ENCODE measurements at regions not wholly inside any gene's neighbourhood (a gene's known extent, or its start where the extent isn't known, plus 50 kb on each side); places are given as distances from the start of the nearest gene placed in this dataset.
A peak's percentile ranks its signal among the peaks of the same experiment; 100 is the strongest.

DNA sequence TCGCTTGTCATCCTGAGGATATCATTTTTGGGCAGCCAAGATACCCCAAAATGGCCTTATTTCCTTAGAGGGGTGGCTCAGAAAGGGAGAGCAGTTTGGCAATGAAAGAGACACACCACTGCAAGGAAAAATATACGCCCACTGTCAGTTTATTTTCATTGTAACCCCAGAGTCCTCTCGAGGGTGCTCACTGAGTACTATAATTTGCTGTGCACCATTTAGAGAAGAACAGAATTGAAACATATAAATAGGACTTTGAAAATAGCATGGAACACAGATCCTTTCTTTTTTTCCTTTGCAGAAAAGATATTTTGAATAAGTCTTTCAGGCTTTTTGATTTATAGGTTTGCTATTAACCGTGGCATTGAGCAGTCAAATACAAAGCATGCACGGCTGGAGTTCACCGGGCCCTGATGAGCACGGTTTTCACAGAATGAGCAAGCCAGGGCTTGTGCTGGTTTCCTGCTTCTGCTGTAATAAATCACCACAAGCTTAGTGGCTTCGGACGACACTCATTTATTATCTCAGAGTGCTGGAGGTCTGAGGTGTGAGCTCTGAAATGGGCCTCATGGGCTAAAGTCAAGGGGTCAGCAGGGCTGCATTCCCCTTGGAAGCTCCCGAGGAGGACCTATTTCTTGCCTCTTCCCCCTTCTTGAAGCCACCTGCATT is 152.3 kb downstream of the ZNF664 start:
- H3K4me3 ChIP-seq (ENCODE audit: low read depth, low read length): no peak overlapping the region
- in situ Hi-C loops (cut with HindIII; ENCODE audit: low sequenced_read_pairs): no loop called here
- DNase-seq (ENCODE audit: low read depth, low spot score): peak; percentile 10
- TF ChIP-seq, protein P1, sequence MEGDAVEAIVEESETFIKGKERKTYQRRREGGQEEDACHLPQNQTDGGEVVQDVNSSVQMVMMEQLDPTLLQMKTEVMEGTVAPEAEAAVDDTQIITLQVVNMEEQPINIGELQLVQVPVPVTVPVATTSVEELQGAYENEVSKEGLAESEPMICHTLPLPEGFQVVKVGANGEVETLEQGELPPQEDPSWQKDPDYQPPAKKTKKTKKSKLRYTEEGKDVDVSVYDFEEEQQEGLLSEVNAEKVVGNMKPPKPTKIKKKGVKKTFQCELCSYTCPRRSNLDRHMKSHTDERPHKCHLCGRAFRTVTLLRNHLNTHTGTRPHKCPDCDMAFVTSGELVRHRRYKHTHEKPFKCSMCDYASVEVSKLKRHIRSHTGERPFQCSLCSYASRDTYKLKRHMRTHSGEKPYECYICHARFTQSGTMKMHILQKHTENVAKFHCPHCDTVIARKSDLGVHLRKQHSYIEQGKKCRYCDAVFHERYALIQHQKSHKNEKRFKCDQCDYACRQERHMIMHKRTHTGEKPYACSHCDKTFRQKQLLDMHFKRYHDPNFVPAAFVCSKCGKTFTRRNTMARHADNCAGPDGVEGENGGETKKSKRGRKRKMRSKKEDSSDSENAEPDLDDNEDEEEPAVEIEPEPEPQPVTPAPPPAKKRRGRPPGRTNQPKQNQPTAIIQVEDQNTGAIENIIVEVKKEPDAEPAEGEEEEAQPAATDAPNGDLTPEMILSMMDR (IDR thresholded peaks at IDR 0.05; ENCODE audit: low read depth, low read length): no peak

- no peak overlapping the region for H3K4me3 ChIP-seq (ENCODE audit: low read depth, low read length)
- DNase-seq (ENCODE audit: low read depth, low spot score): no peak
- TF ChIP-seq, protein P1 (IDR thresholded peaks at IDR 0.05; ENCODE audit: low read depth, low read length): no peak
- in situ Hi-C loops (cut with HindIII; ENCODE audit: low sequenced_read_pairs): no loop called here
These were observed 154.1 kb downstream of the ZNF664 start for GRCh38 chr12:124126950-124127655.

DNA sequence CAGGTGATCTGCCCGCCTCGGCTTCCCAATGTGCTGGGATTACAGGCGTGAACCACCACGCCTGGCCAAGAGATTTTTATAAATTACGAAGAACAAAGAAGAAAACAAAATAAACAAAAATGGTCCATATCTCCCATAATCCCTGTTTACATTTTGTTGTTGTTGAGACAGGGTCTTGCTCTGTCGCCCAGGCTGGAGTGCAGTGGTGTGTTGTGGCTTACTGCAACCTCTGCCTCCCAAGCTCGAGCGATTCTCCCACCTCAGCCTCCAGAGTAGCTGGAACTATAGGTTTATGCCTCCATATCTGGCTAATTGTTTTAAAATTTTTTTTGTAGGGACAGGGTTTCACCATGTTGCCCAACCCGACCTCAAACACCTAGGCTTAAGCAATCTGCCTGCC is 156.1 kb downstream of the ZNF664 start:
- in situ Hi-C loops (cut with HindIII; ENCODE audit: low sequenced_read_pairs): no loop called here
- TF ChIP-seq, protein P1 (IDR thresholded peaks at IDR 0.05; ENCODE audit: low read depth, low read length): no peak
- DNase-seq (ENCODE audit: low read depth, low spot score): no peak
- H3K4me3 ChIP-seq (ENCODE audit: low read depth, low read length): no peak overlapping the region

- in situ Hi-C loops (cut with HindIII; ENCODE audit: low sequenced_read_pairs): no loop called here
- H3K4me3 ChIP-seq (ENCODE audit: low read depth, low read length): no peak overlapping the region
- peak; percentile 14 for DNase-seq (ENCODE audit: low read depth, low spot score)
- TF ChIP-seq, protein P1 (IDR thresholded peaks at IDR 0.05; ENCODE audit: low read depth, low read length): no peak
These were observed 157.9 kb downstream of the ZNF664 start for GRCh38 chr12:124130691-124131591.

- in situ Hi-C loops (cut with HindIII; ENCODE audit: low sequenced_read_pairs): no loop called here
- DNase-seq (ENCODE audit: low read depth, low spot score): no peak
- no peak overlapping the region for H3K4me3 ChIP-seq (ENCODE audit: low read depth, low read length)
- TF ChIP-seq, protein P1 (IDR thresholded peaks at IDR 0.05; ENCODE audit: low read depth, low read length): no peak
These were observed 158.6 kb downstream of the ZNF664 start for GRCh38 chr12:124131659-124132058.

GRCh38 chr12:124132530-124132929 is 159.5 kb downstream of the ZNF664 start:
- DNase-seq (ENCODE audit: low read depth, low spot score): no peak
- in situ Hi-C loops (cut with HindIII; ENCODE audit: low sequenced_read_pairs): no loop called here
- TF ChIP-seq, protein P1 (IDR thresholded peaks at IDR 0.05; ENCODE audit: low read depth, low read length): no peak
- no peak overlapping the region for H3K4me3 ChIP-seq (ENCODE audit: low read depth, low read length)
